GM19043 (cell line): ENCODE measurements at regions not wholly inside any gene's neighbourhood (a gene's known extent, or its start where the extent isn't known, plus 50 kb on each side); places are given as distances from the start of the nearest gene placed in this dataset.

Source experiments
- ATAC-seq: cut with Tn5 transposase; IDR thresholded peaks from one replicate; pipeline ENCODE4 v1.9.1; 2021; ENCODE audit warnings: low read depth; ENCODE audit not compliant: unreplicated experiment

- no peak for ATAC-seq
Observed at GRCh38 chr4:137090951-137091350, 441.3 kb downstream of the PCDH18 start.

- no peak for ATAC-seq
Observed at GRCh38 chr4:137083571-137084135, 448.6 kb downstream of the PCDH18 start.

- no peak for ATAC-seq
Observed at GRCh38 chr4:137082061-137082460, 450.2 kb downstream of the PCDH18 start.

- no peak for ATAC-seq
Observed at GRCh38 chr4:137076908-137077307, 455.4 kb downstream of the PCDH18 start.

- ATAC-seq = no peak
Observed at GRCh38 chr4:137075586-137075985, 456.7 kb downstream of the PCDH18 start.

GRCh38 chr4:137070614-137071013 is 461.7 kb downstream of the PCDH18 start:
- ATAC-seq = no peak

GRCh38 chr4:137069473-137069872 is 462.8 kb downstream of the PCDH18 start:
- no peak for ATAC-seq

- no peak for ATAC-seq
Observed at GRCh38 chr4:137067735-137068134, 464.6 kb downstream of the PCDH18 start.

GRCh38 chr4:137065311-137065710 is 467.0 kb downstream of the PCDH18 start:
- ATAC-seq = no peak

GRCh38 chr4:137063961-137064360 is 468.3 kb downstream of the PCDH18 start:
- no peak for ATAC-seq

- no peak for ATAC-seq
Observed at GRCh38 chr4:137043184-137043583, 489.1 kb downstream of the PCDH18 start.

GRCh38 chr4:137039370-137039769 is 492.9 kb downstream of the PCDH18 start:
- ATAC-seq = no peak

- ATAC-seq = no peak
Observed at GRCh38 chr4:137032222-137032621, 500.1 kb downstream of the PCDH18 start.

GRCh38 chr4:137029026-137029425 is 503.3 kb downstream of the PCDH18 start:
- ATAC-seq = no peak

GRCh38 chr4:137025484-137026059 is 506.7 kb downstream of the PCDH18 start:
- ATAC-seq = no peak

GRCh38 chr4:137015426-137016409 is 516.6 kb downstream of the PCDH18 start:
- ATAC-seq = no peak

- no peak for ATAC-seq
Observed at GRCh38 chr4:137000432-137000831, 531.9 kb downstream of the PCDH18 start.

- no peak for ATAC-seq
Observed at GRCh38 chr4:136992032-136992431, 540.3 kb downstream of the PCDH18 start.

- ATAC-seq = no peak
Observed at GRCh38 chr4:136985683-136986082, 546.6 kb downstream of the PCDH18 start.

GRCh38 chr4:136967069-136967468 is 565.2 kb downstream of the PCDH18 start:
- no peak for ATAC-seq

- no peak for ATAC-seq
Observed at GRCh38 chr4:136965478-136965877, 566.8 kb downstream of the PCDH18 start.

- no peak for ATAC-seq
Observed at GRCh38 chr4:136962868-136963267, 569.4 kb downstream of the PCDH18 start.
